ENCODE measurements at regions not wholly inside any gene's neighbourhood (a gene's known extent, or its start where the extent isn't known, plus 50 kb on each side); places are given as distances from the start of the nearest gene placed in this dataset.
A peak's percentile ranks its signal among the peaks of the same experiment; 100 is the strongest.

DNA sequence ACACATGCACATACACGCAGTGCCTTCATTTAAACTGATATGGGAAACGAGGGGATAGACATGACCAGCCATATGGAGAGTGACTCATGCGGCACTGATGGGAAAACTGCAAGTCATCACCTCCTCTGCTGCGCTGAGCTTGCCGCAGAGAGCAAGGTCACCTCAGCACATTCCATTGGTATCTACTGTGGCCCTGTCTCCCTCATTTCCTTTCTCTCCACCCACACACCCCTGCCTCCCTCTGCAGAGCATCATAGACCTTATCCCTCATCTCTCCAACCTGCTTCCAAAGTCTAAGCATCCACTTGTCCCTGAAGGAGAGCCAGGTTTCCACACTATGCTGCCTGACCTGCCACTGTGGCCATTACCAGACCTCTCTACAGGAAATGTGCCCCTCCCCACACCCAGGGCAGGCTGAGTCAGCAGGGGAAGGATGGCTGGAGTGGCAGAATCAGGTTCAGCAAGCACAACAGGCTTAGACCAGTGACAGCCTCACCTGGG lies 116.9 kb upstream of the SNX19 start:
- Mint-ChIP-seq H3K9me3 (no peaks in the 10 kb centered on the region), H3K4me1 (no peaks in the 10 kb centered on the region), H3K36me3 (ENCODE audit: low read depth) (no peaks in the 10 kb centered on the region), H3K4me3 (no peak overlapping the region), H3K27ac (no peak overlapping the region), H3K27me3 (no peaks in the 10 kb centered on the region)
- DNase-seq: no peak
- intact Hi-C loops (cut with micrococcal nuclease): no loop called here

GRCh38 chr11:131036514-131036913 lies 120.2 kb upstream of the SNX19 start:
- DNase-seq: no peak
- no peaks in the 10 kb centered on the region for H3K4me1 Mint-ChIP-seq
- H3K9me3 Mint-ChIP-seq: no peaks in the 10 kb centered on the region
- intact Hi-C loops (cut with micrococcal nuclease): no loop called here
- H3K4me3 Mint-ChIP-seq: no peak overlapping the region
- H3K36me3 Mint-ChIP-seq (ENCODE audit: low read depth): no peaks in the 10 kb centered on the region
- H3K27me3 Mint-ChIP-seq: no peaks in the 10 kb centered on the region
- H3K27ac Mint-ChIP-seq: no peak overlapping the region

DNA sequence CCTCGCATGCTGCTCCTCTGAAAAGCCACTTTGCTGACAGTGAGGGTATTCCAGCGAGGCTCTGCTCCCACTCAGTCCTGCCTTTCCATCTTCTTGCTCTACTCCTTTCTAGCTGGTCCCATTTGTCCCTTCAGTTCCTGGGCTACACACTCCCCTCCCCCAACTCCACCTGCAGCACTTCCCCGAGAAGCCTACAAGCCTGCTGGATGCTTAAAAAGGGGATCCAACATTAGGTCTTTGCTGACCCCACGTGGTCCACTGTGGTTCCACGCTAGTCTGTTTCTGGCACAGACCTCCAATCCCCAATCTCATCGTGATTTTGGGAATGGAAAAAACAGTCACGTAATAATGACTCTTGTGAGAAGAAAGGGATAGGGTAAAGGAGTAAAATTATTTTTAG lies 121.6 kb upstream of the SNX19 start:
- no peak for DNase-seq
- intact Hi-C loops (cut with micrococcal nuclease): no loop called here
- Mint-ChIP-seq H3K36me3 (ENCODE audit: low read depth) (no peaks in the 10 kb centered on the region), H3K9me3 (no peaks in the 10 kb centered on the region), H3K27ac (no peak overlapping the region), H3K4me1 (no peaks in the 10 kb centered on the region), H3K27me3 (no peaks in the 10 kb centered on the region), H3K4me3 (no peak overlapping the region)

GRCh38 chr11:131038597-131038996 lies 122.3 kb upstream of the SNX19 start:
- Mint-ChIP-seq H3K4me1 (no peaks in the 10 kb centered on the region), H3K4me3 (no peak overlapping the region), H3K36me3 (ENCODE audit: low read depth) (no peaks in the 10 kb centered on the region), H3K9me3 (no peaks in the 10 kb centered on the region), H3K27ac (no peak overlapping the region), H3K27me3 (no peaks in the 10 kb centered on the region)
- intact Hi-C loops (cut with micrococcal nuclease): no loop called here
- DNase-seq: no peak

- no peak overlapping the region for H3K4me3 Mint-ChIP-seq
- no peak for DNase-seq
- H3K27me3 Mint-ChIP-seq: no peaks in the 10 kb centered on the region
- intact Hi-C loops (cut with micrococcal nuclease): no loop called here
- H3K4me1 Mint-ChIP-seq: no peaks in the 10 kb centered on the region
- no peaks in the 10 kb centered on the region for H3K36me3 Mint-ChIP-seq (ENCODE audit: low read depth)
- H3K27ac Mint-ChIP-seq: no peak overlapping the region
- no peaks in the 10 kb centered on the region for H3K9me3 Mint-ChIP-seq
These were observed 125.2 kb upstream of the SNX19 start for GRCh38 chr11:131041331-131042040.

DNA sequence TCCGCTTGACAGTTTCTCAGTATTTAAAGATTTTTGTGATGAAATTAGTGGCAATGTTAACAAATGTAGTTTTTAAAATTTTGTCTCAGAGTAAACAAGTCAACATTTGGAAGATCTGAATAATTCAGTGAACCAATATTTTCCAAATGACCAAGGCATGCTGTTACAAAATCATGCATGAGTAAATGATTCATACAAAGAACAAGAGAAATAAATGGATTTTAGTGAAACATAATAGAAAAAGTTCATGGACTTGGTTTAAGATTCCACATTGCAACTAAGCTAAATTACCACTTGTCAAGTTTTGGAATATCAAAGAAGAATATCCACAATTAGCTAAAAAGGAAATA lies 125.7 kb upstream of the SNX19 start:
- intact Hi-C loops (cut with micrococcal nuclease): no loop called here
- Mint-ChIP-seq H3K27ac (no peak overlapping the region), H3K27me3 (no peaks in the 10 kb centered on the region), H3K4me3 (no peak overlapping the region), H3K9me3 (no peaks in the 10 kb centered on the region), H3K36me3 (ENCODE audit: low read depth) (no peaks in the 10 kb centered on the region), H3K4me1 (no peaks in the 10 kb centered on the region)
- no peak for DNase-seq

GRCh38 chr11:131043251-131043650 lies 127.0 kb upstream of the SNX19 start:
- no peaks in the 10 kb centered on the region for H3K36me3 Mint-ChIP-seq (ENCODE audit: low read depth)
- no peaks in the 10 kb centered on the region for H3K27me3 Mint-ChIP-seq
- H3K4me3 Mint-ChIP-seq: no peak overlapping the region
- H3K4me1 Mint-ChIP-seq: no peaks in the 10 kb centered on the region
- intact Hi-C loops (cut with micrococcal nuclease): no loop called here
- no peak overlapping the region for H3K27ac Mint-ChIP-seq
- H3K9me3 Mint-ChIP-seq: no peaks in the 10 kb centered on the region
- no peak for DNase-seq

- intact Hi-C loops (cut with micrococcal nuclease): no loop called here
- H3K27me3 Mint-ChIP-seq: no peaks in the 10 kb centered on the region
- H3K36me3 Mint-ChIP-seq (ENCODE audit: low read depth): no peaks in the 10 kb centered on the region
- H3K9me3 Mint-ChIP-seq: no peaks in the 10 kb centered on the region
- H3K4me3 Mint-ChIP-seq: no peak overlapping the region
- H3K4me1 Mint-ChIP-seq: no peaks in the 10 kb centered on the region
- DNase-seq: no peak
- H3K27ac Mint-ChIP-seq: no peak overlapping the region
These were observed 128.6 kb upstream of the SNX19 start for GRCh38 chr11:131044851-131045250.

- intact Hi-C loops (cut with micrococcal nuclease): no loop called here
- H3K36me3 Mint-ChIP-seq (ENCODE audit: low read depth): no peaks in the 10 kb centered on the region
- H3K9me3 Mint-ChIP-seq: no peaks in the 10 kb centered on the region
These were observed 136.1 kb upstream of the SNX19 start for GRCh38 chr11:131052367-131052766.

GRCh38 chr11:131056036-131056435 lies 139.8 kb upstream of the SNX19 start:
- intact Hi-C loops (cut with micrococcal nuclease): no loop called here
- Mint-ChIP-seq H3K4me3 (no peak overlapping the region), H3K9me3 (no peaks in the 10 kb centered on the region)

More at GRCh38 chr11:131052367-131052766, 136.1 kb upstream of the SNX19 start:
- H3K4me3 Mint-ChIP-seq: no peak overlapping the region
- no peak for DNase-seq
- peaks cover 3% of the 10 kb centered on the region for H3K27me3 Mint-ChIP-seq
- no peak overlapping the region for H3K27ac Mint-ChIP-seq
- H3K4me1 Mint-ChIP-seq: no peaks in the 10 kb centered on the region

GRCh38 chr11:131063638-131064037 lies 147.4 kb upstream of the SNX19 start:
- Mint-ChIP-seq H3K27ac (no peak overlapping the region), H3K36me3 (ENCODE audit: low read depth) (no peaks in the 10 kb centered on the region), H3K9me3 (no peaks in the 10 kb centered on the region), H3K4me3 (no peak overlapping the region), H3K4me1 (no peaks in the 10 kb centered on the region), H3K27me3 (no peaks in the 10 kb centered on the region)
- DNase-seq: no peak
- intact Hi-C loops (cut with micrococcal nuclease): loop anchor here (2.0 to 5.0 kb wide), 2 partner anchors 449 to 609 kb away; no protein-coding TSS in a partner anchor

More at GRCh38 chr11:131056036-131056435, 139.8 kb upstream of the SNX19 start:
- no peak for DNase-seq
- Mint-ChIP-seq H3K27ac (no peak overlapping the region), H3K36me3 (ENCODE audit: low read depth) (no peaks in the 10 kb centered on the region), H3K27me3 (peaks cover 3% of the 10 kb centered on the region), H3K4me1 (no peaks in the 10 kb centered on the region)

DNA sequence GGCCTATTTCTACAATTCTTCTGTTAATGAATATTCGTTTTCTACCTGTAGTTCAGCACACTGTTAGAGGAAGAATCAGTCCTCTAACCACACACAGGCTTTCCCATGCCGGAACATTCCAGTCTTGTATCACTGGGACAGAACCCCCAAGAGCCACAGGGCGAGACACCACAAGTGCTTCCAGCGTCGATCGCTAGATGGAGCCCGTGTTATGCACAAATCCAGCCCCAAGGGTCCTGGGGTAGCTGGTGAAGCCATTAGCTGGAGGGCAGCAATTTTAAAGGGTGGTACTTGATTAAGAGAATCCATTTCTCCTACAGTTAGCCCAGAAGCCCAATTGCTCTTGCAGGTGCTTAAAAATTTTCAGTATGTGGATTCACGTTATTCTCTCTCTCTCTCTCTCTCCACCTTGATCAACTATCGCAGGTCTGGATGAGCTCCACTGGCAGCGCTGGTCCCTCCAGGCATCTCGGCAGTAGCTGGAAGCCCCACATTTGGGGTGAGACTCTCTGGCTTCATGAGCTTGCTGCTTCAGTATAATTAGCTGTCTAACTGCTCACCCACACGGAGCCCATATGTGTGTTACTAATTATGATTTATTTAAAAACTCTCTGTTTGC lies 148.2 kb upstream of the SNX19 start:
- DNase-seq: peak; percentile 70
- Mint-ChIP-seq H3K4me3 (no peak overlapping the region), H3K4me1 (no peaks in the 10 kb centered on the region), H3K36me3 (ENCODE audit: low read depth) (no peaks in the 10 kb centered on the region), H3K9me3 (no peaks in the 10 kb centered on the region), H3K27me3 (no peaks in the 10 kb centered on the region), H3K27ac (no peak overlapping the region)
- intact Hi-C loops (cut with micrococcal nuclease): loop anchor here (2.0 to 5.0 kb wide), 2 partner anchors 448 to 608 kb away; no protein-coding TSS in a partner anchor

DNA sequence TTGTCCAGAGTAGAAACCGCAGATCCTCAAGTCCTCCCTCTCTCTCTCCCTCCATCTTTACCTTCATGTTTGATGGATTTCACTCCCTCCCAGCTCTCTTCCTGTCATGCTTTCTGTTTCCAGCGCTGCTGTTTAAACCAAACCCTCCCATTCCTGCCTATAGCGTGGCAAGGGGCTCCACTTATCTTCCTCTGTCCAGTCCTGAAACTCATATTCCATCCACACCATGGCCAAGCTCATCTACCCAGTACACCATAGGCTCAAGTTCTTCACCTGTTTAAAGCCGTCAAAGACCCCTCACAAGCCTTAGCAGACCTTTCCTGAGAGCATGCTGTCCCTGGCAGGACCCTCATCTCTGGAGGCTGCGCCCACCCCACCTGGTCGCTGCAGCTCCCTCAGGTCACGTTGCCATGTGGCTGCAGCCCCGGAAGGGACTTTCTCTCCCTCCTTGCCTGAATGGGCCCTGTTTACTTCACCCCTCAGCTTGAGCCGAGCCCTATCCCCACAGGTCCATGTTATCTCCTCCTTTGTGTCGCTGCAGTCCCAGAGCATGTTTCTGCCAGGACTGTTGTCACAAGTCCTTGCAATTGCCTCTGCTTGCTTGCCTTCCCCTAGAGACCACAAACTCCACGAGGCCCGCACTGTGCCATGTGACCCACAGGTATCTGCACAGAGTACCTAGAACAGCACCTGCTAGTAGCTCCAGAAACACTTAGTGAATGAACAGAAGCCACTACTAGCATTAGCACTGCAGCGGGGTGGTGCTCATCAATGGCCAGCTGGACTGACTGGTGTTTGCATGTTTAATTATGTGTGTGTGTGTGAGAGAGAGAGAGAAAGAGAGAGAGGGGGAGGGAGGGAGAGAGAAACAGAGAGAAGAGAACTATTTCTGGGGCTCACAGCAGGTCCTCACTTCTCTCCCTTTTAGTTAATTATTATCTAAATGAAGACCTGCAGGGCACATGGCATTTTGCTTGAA lies 149.4 kb upstream of the SNX19 start:
- intact Hi-C loops (cut with micrococcal nuclease): loop anchor here (2.0 kb wide), 1 partner anchor 607 kb away; no protein-coding TSS in a partner anchor
- no peak for DNase-seq
- H3K4me1 Mint-ChIP-seq: no peaks in the 10 kb centered on the region

GRCh38 chr11:131066551-131066950 lies 150.3 kb upstream of the SNX19 start:
- DNase-seq: no peak
- no peaks in the 10 kb centered on the region for H3K4me1 Mint-ChIP-seq
- no peaks in the 10 kb centered on the region for H3K9me3 Mint-ChIP-seq
- no peaks in the 10 kb centered on the region for H3K27me3 Mint-ChIP-seq
- intact Hi-C loops (cut with micrococcal nuclease): no loop called here
- no peaks in the 10 kb centered on the region for H3K36me3 Mint-ChIP-seq (ENCODE audit: low read depth)
- H3K27ac Mint-ChIP-seq: no peak overlapping the region
- no peak overlapping the region for H3K4me3 Mint-ChIP-seq

More for the DNA sequence above, 149.4 kb upstream of the SNX19 start:
- Mint-ChIP-seq H3K4me3 (no peak overlapping the region), H3K27ac (no peak overlapping the region), H3K27me3 (no peaks in the 10 kb centered on the region), H3K36me3 (ENCODE audit: low read depth) (no peaks in the 10 kb centered on the region), H3K9me3 (no peaks in the 10 kb centered on the region)

Measured in activated CD4-positive, alpha-beta T cell treated with anti-CD3 and anti-CD28 coated beads, Interleukin-2, amount 10 ng/mL, durations not matched to agents 24 days and 14 days (primary cell).